Retinal pigment epithelial cell (primary cell): ENCODE measurements at regions not wholly inside any gene's neighbourhood (a gene's known extent, or its start where the extent isn't known, plus 50 kb on each side); places are given as distances from the start of the nearest gene placed in this dataset.

Experiments used
- DNase-seq: peaks from one replicate; pipeline ENCODE4 v3.0.0-alpha.2; 2010; ENCODE audit warnings: low read depth
- H3K4me3 ChIP-seq: 2 replicates; pipeline ENCODE4 v1.5.1; 2011; ENCODE audit warnings: mild to moderate bottlenecking, low read length, control low read depth, moderate library complexity
- CTCF ChIP-seq: conservative IDR thresholded peaks from 2 replicates; pipeline ENCODE4 v1.5.1; 2011; ENCODE audit warnings: low read depth, low read length, control low read depth, inconsistent platforms

- H3K4me3 ChIP-seq = no peak overlapping the region
- DNase-seq = no peak
- TF ChIP-seq CTCF = no peak
These were observed 1252.1 kb upstream of the CADM2 start for GRCh38 chr3:83706669-83707068.

GRCh38 chr3:83715307-83715706 is 1243.5 kb upstream of the CADM2 start:
- H3K4me3 ChIP-seq = no peak overlapping the region
- no peak for DNase-seq
- TF ChIP-seq CTCF = no peak

GRCh38 chr3:83729576-83729975 is 1229.2 kb upstream of the CADM2 start:
- no peak overlapping the region for H3K4me3 ChIP-seq
- DNase-seq = no peak
- TF ChIP-seq CTCF = no peak

- H3K4me3 ChIP-seq = no peak overlapping the region
- no peak for TF ChIP-seq CTCF
- DNase-seq = no peak
These were observed 1224.1 kb upstream of the CADM2 start for GRCh38 chr3:83734656-83735055.

GRCh38 chr3:83738202-83738601 is 1220.6 kb upstream of the CADM2 start:
- no peak overlapping the region for H3K4me3 ChIP-seq
- DNase-seq = no peak
- no peak for TF ChIP-seq CTCF

- DNase-seq = no peak
- H3K4me3 ChIP-seq = no peak overlapping the region
- TF ChIP-seq CTCF = no peak
These were observed 1218.3 kb upstream of the CADM2 start for GRCh38 chr3:83740504-83740903.

GRCh38 chr3:83765956-83766355 is 1192.8 kb upstream of the CADM2 start:
- TF ChIP-seq CTCF = no peak
- H3K4me3 ChIP-seq = no peak overlapping the region
- DNase-seq = no peak
